CD4-positive, alpha-beta T cell (primary cell): ENCODE measurements at regions not wholly inside any gene's neighbourhood (a gene's known extent, or its start where the extent isn't known, plus 50 kb on each side); places are given as distances from the start of the nearest gene placed in this dataset.

ENCODE experiments used
- ATAC-seq: fragments of 200-7000 bp; cut with Tn5 transposase; one replicate; pipeline ENCODE4 v1.10.0; 2022; ENCODE audit warnings: mild to moderate bottlenecking; ENCODE audit not compliant: poor library complexity
- CTCF ChIA-PET: fragments of 350-600 bp; sonication (Branson Sonifier 250); formaldehyde crosslinking; loops from one replicate; lab custom pipeline; 2021; ENCODE audit warnings: antibody characterized with exemption, inconsistent platforms; lab: Charles Lee
- POLR2A ChIA-PET: fragments of 350-600 bp; sonication (Branson Sonifier 250); formaldehyde crosslinking; loops from one replicate; lab custom pipeline; 2021; ENCODE audit warnings: antibody characterized with exemption, inconsistent platforms; lab: Charles Lee
- DNase-seq, 14 experiments: peaks; one replicate each; pipeline ENCODE4 v3.0.0-alpha.2; 2013 to 2020; ENCODE audit warnings: mixed read lengths in 2 of 14
- H3K27ac ChIP-seq, 2 donors: one replicate each; pipeline versions ENCODE4 v1.5.1 to v1.7.0; 2013; ENCODE audit warnings: low read length in 2 of 2, low read depth in 1 of 2, mild to moderate bottlenecking in 1 of 2
- H3K27me3 ChIP-seq, 2 experiments: 1 replicate in 1 of 2; 2 replicates in 1 of 2; pipeline versions ENCODE4 v1.6.1 to v1.7.0; 2013; ENCODE audit warnings: low read length in 2 of 2, control low read depth in 1 of 2, mild to moderate bottlenecking in 1 of 2, moderate library complexity in 1 of 2; ENCODE audit not compliant: insufficient read depth in 2 of 2, control insufficient read depth in 1 of 2
- H3K36me3 ChIP-seq: one replicate; pipeline ENCODE4 v1.6.1; 2013; ENCODE audit warnings: low read length, control low read depth; ENCODE audit not compliant: insufficient read depth
- H3K4me1 ChIP-seq: one replicate; pipeline ENCODE4 v1.6.1; 2013; ENCODE audit warnings: low read length, control low read depth; ENCODE audit not compliant: insufficient read depth
- H3K4me3 ChIP-seq: one replicate; pipeline ENCODE4 v1.5.1; 2013; ENCODE audit warnings: mild to moderate bottlenecking, low read length, moderate library complexity
- H3K9me3 ChIP-seq, 2 experiments: 1 replicate in 1 of 2; 2 replicates in 1 of 2; pipeline versions ENCODE4 v1.6.1 to v1.7.0; 2013; ENCODE audit warnings: low read length in 2 of 2, mild to moderate bottlenecking in 2 of 2, control low read depth in 1 of 2, moderate library complexity in 1 of 2; ENCODE audit not compliant: control insufficient read depth in 1 of 2, insufficient read depth in 1 of 2
- H3K27ac Mint-ChIP-seq: one replicate; pipeline ENCODE4 v1.8.0; 2020; ENCODE audit warnings: mixed read lengths
- H3K27me3 Mint-ChIP-seq: one replicate; pipeline ENCODE4 v1.8.0; 2021; ENCODE audit warnings: mixed read lengths
- H3K36me3 Mint-ChIP-seq: one replicate; pipeline ENCODE4 v1.8.0; 2021; ENCODE audit warnings: low read depth, mixed read lengths
- H3K4me1 Mint-ChIP-seq: one replicate; pipeline ENCODE4 v1.8.0; 2021; ENCODE audit warnings: low read depth, mixed read lengths
- H3K4me3 Mint-ChIP-seq: one replicate; pipeline ENCODE4 v1.8.0; 2020; ENCODE audit warnings: mild to moderate bottlenecking, mixed read lengths
- H3K9me3 Mint-ChIP-seq: one replicate; pipeline ENCODE4 v1.8.0; 2020; ENCODE audit warnings: mixed read lengths
- CTCF ChIP-seq: fragments of 200-600 bp; IDR thresholded peaks from one replicate; pipeline ENCODE4 v1.8.0; 2022; ENCODE audit warnings: antibody characterized with exemption, mild to moderate bottlenecking
- intact Hi-C, 2 experiments: fragments of 100-400 bp; cut with DNase I in 1 of 2; cut with micrococcal nuclease in 1 of 2; formaldehyde crosslinking; loops; one replicate each; pipeline versions ENCODE4 v1.15.1 to v1.9.0; 2023 to 2025; cut with DNase I, micrococcal nuclease

GRCh38 chr10:130884456-130884855, 427.1 kb downstream of the TCERG1L start:
- H3K4me1 Mint-ChIP-seq, result no peaks in the 10 kb centered on the region
- no peak for TF ChIP-seq CTCF
- CTCF ChIA-PET, result no interaction called here
- POLR2A ChIA-PET, result no interaction called here
- ATAC-seq, result no peak
- H3K36me3 Mint-ChIP-seq, result no peaks in the 10 kb centered on the region
- H3K27ac Mint-ChIP-seq, result no peak overlapping the region
- Histone ChIP-seq H3K27me3 (no peaks in the 10 kb centered on the region), H3K4me1 (no peaks in the 10 kb centered on the region), H3K9me3 (peaks cover 0 to 16% of the 10 kb centered on the region in 2 experiments), H3K27ac (no peak overlapping the region), H3K4me3 (no peak overlapping the region), H3K36me3 (no peaks in the 10 kb centered on the region)
- DNase-seq, result no peak
- intact Hi-C loops, result no loop called here
- peaks cover 10% of the 10 kb centered on the region for H3K27me3 Mint-ChIP-seq
- H3K9me3 Mint-ChIP-seq, result no peaks in the 10 kb centered on the region
- H3K4me3 Mint-ChIP-seq, result no peak overlapping the region

GRCh38 chr10:130885021-130885655, 426.4 kb downstream of the TCERG1L start:
- ChIA-PET CTCF (no interaction called here), POLR2A (no interaction called here)
- H3K9me3 Mint-ChIP-seq, result no peaks in the 10 kb centered on the region
- H3K4me3 Mint-ChIP-seq, result no peak overlapping the region
- intact Hi-C loops, result no loop called here
- Histone ChIP-seq H3K27me3 (no peaks in the 10 kb centered on the region), H3K27ac (no peak overlapping the region), H3K9me3 (peaks cover 0 to 16% of the 10 kb centered on the region in 2 experiments), H3K36me3 (no peaks in the 10 kb centered on the region), H3K4me3 (no peak overlapping the region), H3K4me1 (no peaks in the 10 kb centered on the region)
- no peak for ATAC-seq
- no peak for DNase-seq
- TF ChIP-seq CTCF, result no peak
- no peak overlapping the region for H3K27ac Mint-ChIP-seq
- peaks cover 10% of the 10 kb centered on the region for H3K27me3 Mint-ChIP-seq
- H3K36me3 Mint-ChIP-seq, result no peaks in the 10 kb centered on the region
- no peaks in the 10 kb centered on the region for H3K4me1 Mint-ChIP-seq

- H3K36me3 Mint-ChIP-seq, result no peaks in the 10 kb centered on the region
- ChIA-PET POLR2A (no interaction called here), CTCF (no interaction called here)
- H3K9me3 Mint-ChIP-seq, result no peaks in the 10 kb centered on the region
- H3K4me1 ChIP-seq, result no peaks in the 10 kb centered on the region
- H3K4me3 Mint-ChIP-seq, result no peak overlapping the region
- TF ChIP-seq CTCF, result no peak
- no peaks in the 10 kb centered on the region for H3K27me3 ChIP-seq
- H3K36me3 ChIP-seq, result no peaks in the 10 kb centered on the region
- DNase-seq (no peak), ATAC-seq (no peak)
- peaks cover 0 to 16% of the 10 kb centered on the region in 2 experiments for H3K9me3 ChIP-seq
- no peak overlapping the region for H3K4me3 ChIP-seq
- no peak overlapping the region for H3K27ac ChIP-seq
- intact Hi-C loops, result no loop called here
- H3K4me1 Mint-ChIP-seq, result no peaks in the 10 kb centered on the region
- H3K27me3 Mint-ChIP-seq, result peaks cover 10% of the 10 kb centered on the region
- no peak overlapping the region for H3K27ac Mint-ChIP-seq
These were observed 424.4 kb downstream of the TCERG1L start for GRCh38 chr10:130887170-130887569.
